HG03460 (cell line): ENCODE measurements at regions not wholly inside any gene's neighbourhood (a gene's known extent, or its start where the extent isn't known, plus 50 kb on each side); places are given as distances from the start of the nearest gene placed in this dataset.

Source experiments
- ATAC-seq: cut with Tn5 transposase; IDR thresholded peaks from one replicate; pipeline ENCODE4 v1.9.1; 2021; ENCODE audit not compliant: unreplicated experiment

DNA sequence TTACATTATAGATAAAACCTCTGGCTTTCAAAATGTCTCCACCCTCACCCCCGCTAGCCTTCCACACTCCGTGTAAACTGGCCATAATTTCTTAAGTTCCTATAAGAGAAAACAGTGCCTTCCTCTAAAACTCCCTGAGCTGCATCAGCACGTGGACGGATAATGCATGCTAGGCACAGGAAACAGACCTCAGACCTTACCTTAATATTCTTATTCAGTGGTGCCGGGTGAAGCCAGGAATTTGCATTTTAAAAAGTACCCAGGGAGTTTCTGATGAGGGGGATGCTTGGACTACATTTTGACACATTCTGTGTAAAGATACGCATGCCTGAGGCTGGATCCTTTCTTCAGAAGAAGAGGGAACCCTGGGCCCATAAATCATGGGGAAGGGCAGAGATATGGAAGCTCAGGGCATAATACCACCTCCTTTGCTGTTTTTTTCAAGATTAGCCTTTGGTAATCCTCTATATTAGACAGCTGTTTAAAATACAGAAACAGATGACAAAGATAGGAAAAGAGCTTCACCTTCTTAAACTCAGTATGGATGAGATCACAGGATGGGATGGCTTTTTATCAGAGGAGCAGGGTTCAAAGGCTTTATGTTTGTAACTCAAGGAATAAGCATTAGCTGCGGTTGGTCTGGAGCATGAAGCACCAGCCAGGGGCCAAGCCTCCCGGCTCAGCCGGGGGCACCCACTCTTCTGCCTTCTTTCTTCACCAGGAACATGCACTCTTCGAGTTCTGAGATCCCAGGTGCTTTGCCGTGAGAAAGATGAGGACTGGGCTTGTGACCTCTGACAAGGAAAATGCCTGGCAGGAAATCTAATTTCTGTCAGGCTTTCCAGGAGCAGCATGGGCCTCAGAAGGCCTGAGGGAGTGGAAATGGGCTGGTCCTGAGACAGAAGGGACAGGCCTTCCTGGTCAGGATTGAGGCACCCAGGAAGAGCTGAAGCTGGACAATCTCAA is 218.1 kb upstream of the SOX4 start:
- ATAC-seq, result no peak

DNA sequence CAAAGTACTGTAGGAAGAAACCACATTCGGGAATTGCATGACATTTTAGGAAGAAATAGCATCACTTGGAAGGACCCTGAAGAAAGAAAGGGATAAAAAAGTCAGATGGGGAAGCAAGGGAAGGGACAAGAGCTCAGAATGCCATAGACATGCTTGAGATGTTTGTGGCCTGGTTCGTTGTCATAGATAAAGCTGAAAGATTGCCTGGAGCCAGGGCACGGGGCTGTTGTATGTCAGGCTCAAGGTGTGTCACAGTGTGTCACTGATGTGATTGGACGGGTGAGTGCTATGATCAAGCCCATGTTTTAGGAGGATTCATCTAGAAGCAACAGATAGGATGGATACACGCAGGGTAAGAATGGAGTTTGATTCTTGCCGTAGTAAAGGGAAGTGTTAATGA is 216.2 kb upstream of the SOX4 start:
- ATAC-seq, result no peak

DNA sequence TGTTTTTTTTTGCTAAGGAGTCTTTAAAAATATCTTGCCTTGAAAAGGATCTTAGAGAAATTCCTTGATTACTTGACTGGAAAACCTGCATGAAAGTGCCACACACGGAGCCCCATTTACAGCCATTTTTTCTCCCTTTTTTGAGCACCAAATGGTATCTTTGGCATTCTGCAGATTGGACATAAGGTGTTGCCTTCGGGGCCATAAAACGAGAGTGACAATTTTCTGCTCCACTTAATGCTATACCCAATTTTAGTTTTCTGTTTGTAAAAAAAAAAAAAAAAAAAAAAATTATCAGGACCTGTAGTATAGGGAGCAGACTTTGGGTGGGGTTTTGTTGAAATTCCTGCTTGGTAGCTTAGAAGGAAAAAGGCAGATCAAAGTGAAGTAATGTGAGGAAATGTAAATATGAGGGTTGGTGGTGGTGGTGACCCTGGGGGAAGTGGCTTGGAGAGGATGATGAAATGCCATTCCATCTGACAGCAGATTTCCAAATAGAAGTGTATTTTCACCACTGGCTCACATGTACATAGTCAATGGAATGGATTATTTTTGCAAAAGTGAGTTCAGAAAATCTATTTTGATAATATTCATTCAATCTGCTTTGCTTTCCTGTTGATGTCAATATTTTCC is 212.1 kb upstream of the SOX4 start:
- ATAC-seq, result no peak

DNA sequence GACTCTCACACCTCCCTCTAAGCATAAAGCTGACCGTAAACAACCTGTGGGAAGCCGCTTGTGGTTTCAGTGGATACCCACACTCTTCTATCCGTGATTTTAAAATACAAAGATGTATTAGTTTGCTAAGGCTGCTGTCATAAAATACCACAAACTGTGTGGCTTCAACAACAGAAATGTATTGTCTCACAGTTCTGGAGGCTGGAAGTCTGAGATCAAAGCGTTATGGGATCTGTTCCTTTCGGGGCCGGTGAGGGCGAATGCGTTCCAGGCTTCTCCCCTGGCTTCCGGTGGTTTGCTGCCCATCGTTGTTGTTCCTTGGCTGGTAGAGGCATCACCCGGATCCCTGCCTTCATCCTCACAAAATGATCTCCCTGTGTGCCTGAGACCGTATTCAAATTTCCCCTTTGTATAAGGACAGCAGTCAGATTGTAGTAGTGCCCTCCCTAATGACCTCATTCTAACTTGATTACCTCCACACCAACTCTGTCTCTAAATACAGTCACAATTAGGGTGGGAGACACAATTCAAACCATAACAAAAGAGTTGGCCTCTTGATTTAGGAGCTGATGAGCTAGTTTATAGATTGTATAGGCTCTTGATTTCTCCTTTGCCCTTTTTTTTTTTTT is 210.6 kb upstream of the SOX4 start:
- no peak for ATAC-seq

DNA sequence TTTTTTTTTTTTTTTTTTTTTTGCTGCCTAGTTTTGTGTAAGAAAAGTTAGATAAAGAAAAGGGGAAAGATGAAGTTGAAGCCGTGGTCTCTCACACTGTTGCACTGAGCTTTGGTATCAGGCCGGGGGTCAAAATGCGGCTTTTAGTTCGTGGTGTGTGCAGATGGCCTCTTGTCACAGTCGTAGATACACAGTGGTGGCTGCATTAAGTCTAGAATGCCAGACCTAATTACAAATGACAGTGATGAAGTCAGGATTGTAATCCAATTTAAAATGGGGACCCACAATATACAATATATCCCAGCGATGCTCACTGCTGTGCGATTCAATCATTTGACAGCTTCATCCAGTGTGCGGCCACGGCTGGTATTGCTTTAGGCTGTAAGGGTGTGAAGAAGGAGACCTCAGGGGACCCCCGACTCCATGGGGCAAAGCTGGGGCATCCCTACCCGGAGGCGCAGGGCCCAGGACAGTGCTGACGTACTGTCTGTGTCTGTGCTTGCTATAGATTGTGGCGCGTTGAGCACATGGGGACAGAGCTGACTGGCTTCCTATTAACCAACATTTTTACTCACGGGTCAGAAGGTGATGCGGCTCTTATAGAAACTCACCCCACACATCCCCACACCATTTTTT is 210.0 kb upstream of the SOX4 start:
- ATAC-seq, result no peak

DNA sequence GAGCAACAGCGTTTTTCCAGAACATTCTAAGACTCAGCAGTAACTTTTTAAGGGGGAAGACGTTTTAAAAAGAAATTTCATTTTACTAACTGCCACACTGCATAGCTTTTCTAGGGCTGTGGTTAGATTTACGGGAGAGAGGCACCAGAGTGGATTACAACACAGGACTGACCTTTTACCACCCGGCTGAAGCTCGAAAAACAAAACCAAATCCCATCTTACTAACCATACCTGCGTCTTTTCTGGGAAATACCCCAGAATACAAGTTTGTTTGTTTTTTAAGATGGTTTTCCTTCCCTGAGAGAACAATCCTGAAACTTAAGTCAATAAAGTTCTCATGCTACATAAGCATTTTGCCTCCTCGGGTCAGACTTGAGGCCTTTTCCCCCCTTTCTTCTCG is 209.3 kb upstream of the SOX4 start:
- ATAC-seq, result no peak

DNA sequence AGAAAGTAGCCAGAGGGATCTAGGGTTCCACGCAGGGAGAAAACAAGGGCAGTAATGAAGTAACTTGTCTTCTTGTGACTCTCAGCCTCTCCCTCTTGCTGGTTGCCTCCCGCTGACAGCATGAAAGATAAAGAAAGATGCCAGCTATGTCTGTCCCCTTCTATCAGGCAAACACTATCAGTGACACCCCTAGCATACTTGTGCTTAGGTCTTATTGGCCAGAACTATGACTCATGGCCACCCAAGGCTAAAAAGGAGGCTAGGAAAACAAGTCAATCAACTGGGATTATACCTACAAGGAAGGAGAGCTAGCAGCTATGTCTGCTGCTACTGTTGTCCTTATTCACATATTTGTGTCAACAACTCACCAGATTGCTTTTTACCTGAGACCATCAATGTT is 206.8 kb upstream of the SOX4 start:
- ATAC-seq, result no peak

DNA sequence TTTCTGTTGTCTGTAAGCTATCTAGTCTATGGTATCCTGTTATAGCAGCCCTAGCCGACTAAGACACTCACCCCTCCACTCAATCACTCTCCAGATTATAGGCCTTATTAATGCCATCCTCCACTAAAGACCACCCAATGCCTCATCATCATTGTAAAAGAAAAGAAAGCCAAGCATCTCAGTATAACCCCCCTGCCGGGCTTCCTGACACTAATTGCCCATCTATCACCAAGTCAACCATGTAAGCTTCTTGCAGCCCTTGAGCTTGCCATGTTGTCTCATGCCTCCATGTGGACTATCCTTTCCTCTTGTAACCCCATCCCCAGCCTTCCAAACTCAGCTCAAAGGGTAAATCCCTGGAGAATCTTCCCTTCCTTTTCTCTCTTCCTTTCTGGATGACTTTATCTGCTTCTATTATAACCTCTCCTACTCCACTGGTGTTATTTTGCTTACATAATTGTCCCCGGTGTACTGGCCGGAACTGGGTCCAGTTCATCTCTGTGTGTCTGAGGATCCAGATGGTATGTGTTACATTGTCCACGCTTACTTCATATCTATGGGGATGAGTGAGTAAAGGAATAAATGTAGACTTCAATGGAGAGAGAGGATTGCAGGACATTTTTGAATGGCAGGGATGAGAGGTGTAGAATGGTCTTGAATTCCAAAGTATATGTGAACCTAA is 202.9 kb upstream of the SOX4 start:
- ATAC-seq, result no peak

DNA sequence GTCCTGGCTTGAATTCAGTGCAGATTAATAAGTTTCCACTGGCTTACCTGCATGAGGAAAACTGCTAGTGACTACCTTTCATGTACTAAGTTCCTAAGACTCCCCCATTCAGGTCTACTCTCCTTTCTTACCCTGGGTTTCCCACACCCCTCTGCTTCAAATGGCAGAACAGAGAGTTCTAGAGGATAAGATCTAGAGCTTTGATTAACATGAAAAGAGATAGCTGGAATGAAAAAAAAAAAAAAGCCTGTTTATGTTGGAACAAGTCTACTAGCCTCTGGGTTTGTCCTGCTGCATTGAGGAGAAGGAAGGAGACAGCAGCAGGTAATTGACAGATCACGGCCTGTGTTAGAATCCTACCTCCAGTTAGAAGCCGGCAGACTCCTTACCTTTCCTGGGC is 201.4 kb upstream of the SOX4 start:
- no peak for ATAC-seq

DNA sequence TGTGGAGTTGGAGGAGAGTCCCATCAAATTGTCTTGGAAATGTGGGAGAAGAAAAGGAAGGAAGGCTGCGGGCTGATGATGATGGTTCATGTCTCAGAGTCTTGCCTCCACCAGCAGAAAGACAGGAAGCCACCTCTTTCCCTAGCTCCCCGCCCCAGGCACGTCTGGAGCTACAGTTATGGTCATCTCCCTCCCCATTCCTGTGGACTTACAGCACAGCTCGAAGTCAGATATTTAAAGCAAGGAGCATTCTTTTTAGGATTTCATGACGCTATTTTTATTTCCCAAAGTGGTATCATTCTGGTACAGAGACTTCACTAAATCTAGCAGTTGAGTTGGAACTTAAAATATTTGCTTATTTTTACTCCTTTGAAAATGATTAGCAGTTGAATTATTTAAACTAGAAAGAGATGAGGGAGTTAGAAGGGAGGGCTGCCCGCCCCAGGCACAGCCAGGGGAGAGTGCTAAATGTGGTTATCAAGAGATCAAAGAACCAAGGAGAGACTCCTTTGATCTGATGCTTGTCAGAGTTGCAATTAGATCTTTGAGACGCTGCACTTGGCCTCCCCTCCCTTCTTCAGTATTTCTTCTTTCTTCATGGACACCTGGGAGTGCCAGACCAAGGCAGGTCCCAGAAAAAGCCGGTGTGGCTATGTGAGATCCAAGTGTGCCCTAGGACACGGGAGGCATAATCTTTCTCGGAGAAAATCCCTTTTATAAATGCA is 199.9 kb upstream of the SOX4 start:
- no peak for ATAC-seq

DNA sequence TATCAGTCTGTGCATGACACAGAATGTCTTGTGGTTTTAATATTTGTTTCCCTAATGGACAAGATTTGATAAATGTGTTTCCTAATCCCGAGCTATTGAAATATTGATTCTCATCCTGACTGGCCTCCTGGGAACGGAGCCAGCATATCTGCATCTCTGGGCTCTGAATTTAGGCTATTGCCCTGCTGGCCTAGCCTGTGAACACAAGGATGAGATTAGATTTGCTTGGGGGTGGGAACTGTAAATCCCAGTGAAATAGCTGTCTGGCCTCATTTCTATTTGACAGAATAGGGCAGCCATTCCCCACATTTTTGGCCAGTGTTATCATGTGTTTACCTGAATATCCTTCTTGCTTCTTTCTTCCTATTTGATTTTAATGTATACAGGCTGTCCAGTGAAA is 198.4 kb upstream of the SOX4 start:
- ATAC-seq, result no peak

DNA sequence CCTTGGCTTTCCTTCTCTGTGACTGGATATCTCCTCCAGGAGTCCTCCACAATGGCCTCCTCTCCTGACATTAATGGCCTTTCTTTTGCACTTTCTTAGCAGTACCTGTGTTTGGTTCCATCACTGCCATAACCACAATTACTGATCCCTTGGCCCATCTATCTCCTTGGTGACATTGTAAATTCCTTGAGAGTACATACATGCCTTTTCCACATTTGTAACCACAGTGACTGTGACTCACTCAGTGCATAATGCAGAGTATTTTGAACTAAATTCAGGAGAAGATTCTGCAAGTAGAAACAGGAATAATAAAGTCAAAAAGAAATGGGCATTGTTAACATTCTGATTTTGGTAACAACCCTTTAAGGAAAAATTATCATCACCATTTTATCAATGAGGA is 197.2 kb upstream of the SOX4 start:
- no peak for ATAC-seq

DNA sequence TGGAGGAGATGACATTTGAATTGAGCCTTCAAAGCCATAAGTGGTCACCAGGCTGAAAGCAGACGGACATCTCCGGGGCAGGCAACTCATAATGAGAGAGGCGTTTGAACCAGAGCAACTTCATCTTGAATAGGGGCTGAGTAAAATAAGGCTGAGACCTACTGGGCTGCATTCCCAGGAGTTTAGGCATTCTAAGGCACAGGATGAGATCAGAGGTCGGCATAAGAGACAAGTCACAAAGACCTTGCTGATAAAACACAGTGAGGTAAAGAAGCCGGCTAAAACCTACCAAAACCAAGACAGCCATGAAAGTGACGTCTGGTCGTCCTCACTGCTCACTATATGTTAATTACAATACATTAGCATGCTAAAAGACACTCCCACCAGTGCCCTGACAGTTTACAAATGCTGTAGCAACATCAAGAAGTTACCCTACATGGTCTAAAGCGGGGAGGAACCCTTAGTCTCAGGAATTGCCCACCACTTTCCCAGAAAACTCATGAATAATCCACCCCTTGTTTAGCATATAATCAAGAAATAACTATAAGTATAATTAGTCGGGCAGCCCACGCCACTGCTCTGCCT is 194.7 kb upstream of the SOX4 start:
- no peak for ATAC-seq

DNA sequence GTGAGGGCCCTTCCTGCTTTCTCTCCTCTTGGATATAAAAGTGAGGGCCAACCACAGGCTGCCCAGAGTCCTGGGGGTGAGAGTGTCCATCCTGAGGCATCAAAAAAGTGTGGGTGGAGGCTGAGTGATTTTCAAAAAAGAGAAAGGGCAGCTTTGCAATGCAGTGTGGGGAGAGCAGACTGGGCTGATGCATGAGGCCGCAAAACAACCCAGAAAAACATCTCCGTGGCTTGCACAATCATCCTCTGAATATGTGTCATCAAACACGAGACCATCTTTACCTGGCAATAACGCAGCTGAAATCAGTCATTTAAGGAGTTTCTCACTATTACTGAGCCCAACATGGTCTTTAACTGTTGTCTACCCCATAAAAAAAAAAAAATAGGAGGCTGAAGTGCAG is 191.2 kb upstream of the SOX4 start:
- ATAC-seq, result peak; percentile 61

DNA sequence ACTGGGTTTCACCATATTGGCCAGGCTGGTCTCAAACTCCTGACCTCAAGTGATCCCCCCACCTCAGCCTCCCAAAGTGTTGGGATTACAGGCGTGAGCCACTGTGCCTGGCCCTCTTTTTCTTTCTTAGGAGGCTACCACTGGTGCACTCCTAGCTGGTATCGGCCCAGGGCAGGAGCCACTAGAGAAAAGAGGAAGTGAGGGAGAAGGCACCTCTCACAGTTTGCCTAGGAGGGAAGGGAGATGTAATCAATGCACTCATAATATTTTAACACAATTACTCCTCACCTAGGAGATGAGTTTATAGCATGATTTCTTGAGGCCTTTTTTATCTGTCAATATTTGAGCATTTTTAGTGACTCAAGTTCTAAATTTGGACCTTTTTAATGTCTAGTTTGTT is 189.0 kb upstream of the SOX4 start:
- no peak for ATAC-seq

DNA sequence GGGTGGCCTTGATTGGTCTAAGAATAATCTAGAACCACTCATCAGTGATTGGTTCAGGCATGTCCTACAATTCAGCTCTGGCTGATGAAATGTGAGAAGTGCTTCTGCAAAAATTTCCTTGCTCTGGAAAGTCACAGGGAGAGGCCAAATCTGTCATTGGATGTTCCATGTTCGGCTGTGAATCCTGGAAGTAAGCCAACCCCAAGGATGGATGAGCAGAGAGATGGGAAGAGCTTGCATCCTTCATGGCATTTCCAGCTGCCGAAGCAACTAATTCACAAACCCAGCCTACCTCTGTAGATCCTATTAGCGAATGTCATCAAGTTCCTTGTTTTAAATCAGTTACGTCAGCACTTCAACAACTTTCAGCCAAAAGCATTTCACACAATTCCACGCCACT is 187.2 kb upstream of the SOX4 start:
- ATAC-seq, result no peak

DNA sequence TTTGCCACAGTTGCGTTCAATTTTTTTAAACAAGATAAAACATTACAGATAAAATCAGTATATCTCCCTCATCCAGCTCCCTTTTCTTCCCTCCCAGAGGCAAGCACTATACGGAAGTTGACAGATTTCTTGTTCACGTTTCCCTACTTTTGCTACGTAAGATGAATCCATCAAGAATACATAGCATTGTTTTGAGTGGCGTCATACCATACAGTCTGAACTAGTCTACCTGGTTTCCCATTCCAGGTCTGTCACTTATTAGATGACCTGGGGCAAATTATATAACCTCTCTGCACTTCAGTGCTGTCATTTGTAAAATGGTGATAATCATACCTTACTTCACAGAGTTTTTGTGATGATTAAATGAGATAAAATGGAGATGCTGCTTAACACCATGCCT is 184.3 kb upstream of the SOX4 start:
- no peak for ATAC-seq

DNA sequence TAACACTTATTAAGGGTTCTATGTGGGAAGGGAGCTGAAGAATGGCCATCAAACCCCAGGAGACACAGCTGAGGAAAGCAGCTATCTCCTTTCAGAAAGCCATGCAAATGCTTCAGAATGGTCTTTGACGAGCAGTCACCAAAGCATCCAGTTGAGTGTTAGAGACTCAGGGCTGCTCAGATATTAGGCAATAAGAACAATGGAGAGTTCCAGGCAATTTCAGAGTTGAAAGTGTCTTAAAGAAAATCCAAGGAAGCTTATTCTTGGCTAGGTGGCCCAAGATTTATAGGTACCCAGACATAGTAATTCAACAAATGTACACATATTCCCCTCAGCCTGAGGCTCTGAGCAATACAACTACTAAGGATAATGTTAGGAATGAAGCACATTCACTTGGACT is 180.1 kb upstream of the SOX4 start:
- no peak for ATAC-seq

DNA sequence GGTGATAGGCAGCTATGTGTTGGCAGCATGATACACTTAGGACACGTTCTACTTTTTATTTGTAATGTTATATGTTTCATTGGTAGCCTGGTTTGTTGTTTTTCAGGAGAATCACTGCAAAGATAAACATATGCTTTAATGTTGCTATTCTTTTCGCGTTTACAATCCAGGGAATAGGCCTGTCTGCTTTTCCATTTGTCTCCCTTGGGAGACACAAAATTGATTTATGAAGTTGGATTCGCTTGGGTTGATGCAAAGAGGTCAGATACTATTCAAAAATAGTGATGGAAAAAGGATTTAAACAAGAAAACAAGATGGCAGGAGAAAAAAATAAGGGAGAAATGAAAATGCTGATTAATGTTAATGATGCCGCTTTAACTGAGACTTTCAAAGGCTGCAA is 179.5 kb upstream of the SOX4 start:
- no peak for ATAC-seq
